ENCODE measurements at regions not wholly inside any gene's neighbourhood (a gene's known extent, or its start where the extent isn't known, plus 50 kb on each side); places are given as distances from the start of the nearest gene placed in this dataset.

DNA sequence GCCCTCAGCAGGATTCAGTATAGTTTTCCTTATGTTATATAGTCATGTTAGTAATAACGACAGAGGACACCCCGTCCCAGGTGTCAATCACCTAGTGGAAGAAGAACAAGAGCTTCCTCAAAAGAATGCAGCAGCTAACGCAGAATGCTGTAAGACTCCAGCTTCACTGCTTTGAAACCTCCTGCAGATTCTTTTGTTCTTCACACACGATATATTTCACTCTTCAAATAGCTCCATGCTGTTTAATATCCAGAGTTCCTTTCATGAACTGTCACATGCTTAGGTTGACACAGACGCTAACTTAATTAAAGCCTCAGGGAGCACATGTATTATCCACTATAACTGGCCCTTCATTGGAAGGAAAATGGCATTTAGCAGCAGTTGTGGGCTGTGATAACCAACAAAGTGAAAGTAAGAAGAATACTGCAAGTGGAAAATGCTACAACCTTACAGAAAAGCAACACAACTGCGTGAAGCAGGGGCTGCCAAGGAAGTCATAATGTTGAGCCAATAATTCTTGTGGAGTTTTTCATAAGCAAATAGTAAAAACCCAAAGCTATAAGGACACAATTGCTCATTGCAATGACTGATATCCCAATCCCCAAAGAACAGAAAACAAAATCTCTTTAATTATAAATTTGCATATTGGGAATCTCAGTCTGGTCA, 387.5 kb downstream of the PLK2 start:
- intact Hi-C loops (cut with DNase I): no loop called here
- peak overlapping the region in 1 of 2 donors; percentile 38 for H3K4me3 ChIP-seq
- no peaks in the 10 kb centered on the region for H3K9me3 ChIP-seq
- no peak overlapping the region for H3K27ac ChIP-seq
- TF ChIP-seq, protein P1, sequence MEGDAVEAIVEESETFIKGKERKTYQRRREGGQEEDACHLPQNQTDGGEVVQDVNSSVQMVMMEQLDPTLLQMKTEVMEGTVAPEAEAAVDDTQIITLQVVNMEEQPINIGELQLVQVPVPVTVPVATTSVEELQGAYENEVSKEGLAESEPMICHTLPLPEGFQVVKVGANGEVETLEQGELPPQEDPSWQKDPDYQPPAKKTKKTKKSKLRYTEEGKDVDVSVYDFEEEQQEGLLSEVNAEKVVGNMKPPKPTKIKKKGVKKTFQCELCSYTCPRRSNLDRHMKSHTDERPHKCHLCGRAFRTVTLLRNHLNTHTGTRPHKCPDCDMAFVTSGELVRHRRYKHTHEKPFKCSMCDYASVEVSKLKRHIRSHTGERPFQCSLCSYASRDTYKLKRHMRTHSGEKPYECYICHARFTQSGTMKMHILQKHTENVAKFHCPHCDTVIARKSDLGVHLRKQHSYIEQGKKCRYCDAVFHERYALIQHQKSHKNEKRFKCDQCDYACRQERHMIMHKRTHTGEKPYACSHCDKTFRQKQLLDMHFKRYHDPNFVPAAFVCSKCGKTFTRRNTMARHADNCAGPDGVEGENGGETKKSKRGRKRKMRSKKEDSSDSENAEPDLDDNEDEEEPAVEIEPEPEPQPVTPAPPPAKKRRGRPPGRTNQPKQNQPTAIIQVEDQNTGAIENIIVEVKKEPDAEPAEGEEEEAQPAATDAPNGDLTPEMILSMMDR (IDR thresholded peaks at IDR 0.05): no peak
- H3K36me3 ChIP-seq: no peaks in the 10 kb centered on the region
- H3K27me3 ChIP-seq: no peaks in the 10 kb centered on the region
- DNase-seq (ENCODE audit: low spot score in 2 of 2): no peak
- peaks cover 0 to 9% of the 10 kb centered on the region in 2 donors for H3K4me1 ChIP-seq

DNA sequence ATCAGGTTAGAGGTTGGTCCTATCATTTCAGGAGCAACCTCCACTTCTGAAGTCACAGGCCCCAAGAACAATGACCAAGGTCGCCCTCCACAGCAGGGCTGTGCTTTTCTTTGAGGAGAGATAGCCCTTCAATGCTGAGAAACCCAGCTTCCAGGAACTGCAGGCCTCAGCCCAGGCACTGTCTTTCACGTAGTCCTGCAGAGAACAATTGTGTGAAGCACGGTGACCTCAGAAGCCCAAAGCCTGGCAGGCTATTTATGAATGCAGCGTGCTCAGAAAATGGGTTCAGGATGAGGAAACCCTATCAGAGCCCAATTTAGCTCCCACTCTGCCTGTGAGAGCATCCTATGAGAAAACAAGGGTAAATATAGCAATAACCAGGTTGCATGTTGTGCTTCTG, 388.3 kb downstream of the PLK2 start:
- intact Hi-C loops (cut with DNase I): no loop called here
- no peak for DNase-seq (ENCODE audit: low spot score in 2 of 2)
- H3K27ac ChIP-seq: no peak overlapping the region

GRCh38 chr5:58069846-58070245, 390.0 kb downstream of the PLK2 start:
- peaks cover 0 to 6% of the 10 kb centered on the region in 2 donors for H3K4me1 ChIP-seq
- DNase-seq (ENCODE audit: low spot score in 2 of 2): no peak
- intact Hi-C loops (cut with DNase I): no loop called here

More for the DNA sequence above, 388.3 kb downstream of the PLK2 start:
- H3K36me3 ChIP-seq: no peaks in the 10 kb centered on the region
- no peak overlapping the region for H3K4me3 ChIP-seq
- H3K27me3 ChIP-seq: no peaks in the 10 kb centered on the region
- no peaks in the 10 kb centered on the region for H3K9me3 ChIP-seq
- TF ChIP-seq, protein P1 (IDR thresholded peaks at IDR 0.05): no peak
- peaks cover 0 to 6% of the 10 kb centered on the region in 2 donors for H3K4me1 ChIP-seq

DNA sequence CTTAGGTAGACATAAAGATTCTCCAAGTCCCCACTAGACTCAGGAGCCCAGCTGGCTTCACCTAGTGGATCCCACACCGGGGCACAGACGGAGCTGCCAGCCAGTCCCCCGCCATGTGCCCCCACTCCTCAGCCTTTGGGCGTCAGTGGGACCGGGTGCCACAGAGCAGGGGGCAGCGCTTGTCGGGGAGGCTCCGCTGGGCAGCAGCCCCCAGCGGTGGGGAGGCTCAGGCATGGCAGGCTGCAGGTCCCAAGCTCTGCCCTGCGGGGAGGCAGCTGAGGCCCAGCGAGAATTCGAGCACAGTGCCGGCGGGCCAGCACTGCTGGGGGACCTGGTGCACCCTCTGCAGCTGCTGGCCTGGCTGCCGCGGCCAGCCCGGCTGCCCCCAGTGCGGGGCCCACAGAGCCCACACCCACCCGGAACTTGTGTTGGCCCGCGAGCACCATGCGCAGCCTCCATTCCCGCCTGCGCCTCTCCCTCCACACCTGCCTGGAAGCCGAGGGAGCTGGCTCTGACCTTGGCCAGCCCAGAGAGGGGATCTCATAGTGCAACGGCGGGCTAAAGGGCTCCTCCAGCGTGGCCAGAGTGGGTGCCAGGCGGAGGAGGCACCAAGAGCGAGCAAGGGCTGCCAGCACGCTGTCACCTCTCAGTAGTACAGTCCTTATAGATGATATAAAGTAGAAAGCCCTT, 390.7 kb downstream of the PLK2 start:
- H3K36me3 ChIP-seq: no peaks in the 10 kb centered on the region
- intact Hi-C loops (cut with DNase I): no loop called here

More at GRCh38 chr5:58069846-58070245, 390.0 kb downstream of the PLK2 start:
- Histone ChIP-seq H3K4me3 (no peak overlapping the region), H3K36me3 (no peaks in the 10 kb centered on the region), H3K9me3 (no peaks in the 10 kb centered on the region), H3K27ac (no peak overlapping the region), H3K27me3 (no peaks in the 10 kb centered on the region)
- TF ChIP-seq, protein P1 (IDR thresholded peaks at IDR 0.05): no peak

GRCh38 chr5:58066557-58066956, 393.3 kb downstream of the PLK2 start:
- Histone ChIP-seq H3K4me1 (peaks cover 0 to 2% of the 10 kb centered on the region in 2 donors), H3K27ac (no peak overlapping the region), H3K36me3 (no peaks in the 10 kb centered on the region), H3K9me3 (no peaks in the 10 kb centered on the region), H3K27me3 (no peaks in the 10 kb centered on the region), H3K4me3 (no peak overlapping the region)
- TF ChIP-seq, protein P1 (IDR thresholded peaks at IDR 0.05): no peak
- intact Hi-C loops (cut with DNase I): no loop called here
- no peak for DNase-seq (ENCODE audit: low spot score in 2 of 2)

More for the DNA sequence above, 390.7 kb downstream of the PLK2 start:
- H3K27me3 ChIP-seq: no peaks in the 10 kb centered on the region
- peaks cover 0 to 6% of the 10 kb centered on the region in 2 donors for H3K4me1 ChIP-seq
- TF ChIP-seq, protein P1 (IDR thresholded peaks at IDR 0.05): no peak
- no peak overlapping the region for H3K27ac ChIP-seq
- H3K4me3 ChIP-seq: no peak overlapping the region
- no peak for DNase-seq (ENCODE audit: low spot score in 2 of 2)
- H3K9me3 ChIP-seq: no peaks in the 10 kb centered on the region
